Thoracic aorta (tissue), 2 donors: ENCODE measurements at regions not wholly inside any gene's neighbourhood (a gene's known extent, or its start where the extent isn't known, plus 50 kb on each side); places are given as distances from the start of the nearest gene placed in this dataset.

Experiments used
- ATAC-seq: fragments of 150-250 bp; one replicate; pipeline ENCODE4 v1.8.0; 2017; ENCODE audit warnings: low read depth; ENCODE audit not compliant: insufficient number of reproducible peaks, low FRiP score
- DNase-seq: peaks from one replicate; pipeline ENCODE4 v3.0.0-alpha.2; 2020; ENCODE audit warnings: low spot score
- H3K27ac ChIP-seq, 2 donors: fragments of 200-600 bp; sonication (generic); 1 replicate in 1 of 2; 2 replicates in 1 of 2; pipeline ENCODE4 v1.5.1; 2016; ENCODE audit warnings: mild to moderate bottlenecking in 2 of 2, moderate library complexity in 2 of 2
- H3K27me3 ChIP-seq: fragments of 200-600 bp; sonication (generic); replicated peaks from 2 replicates; pipeline ENCODE4 v1.6.0; 2016; ENCODE audit warnings: mild to moderate bottlenecking; ENCODE audit not compliant: insufficient read depth
- H3K36me3 ChIP-seq: fragments of 200-600 bp; sonication (generic); one replicate; pipeline ENCODE4 v1.5.1; 2016
- H3K4me1 ChIP-seq, 2 donors: fragments of 200-600 bp; sonication (generic); 1 replicate in 1 of 2; 2 replicates in 1 of 2; pipeline versions ENCODE4 v1.5.1 to v1.6.0; 2016; ENCODE audit warnings: low read depth in 2 of 2, mild to moderate bottlenecking in 1 of 2; ENCODE audit not compliant: control insufficient read depth in 1 of 2
- H3K4me3 ChIP-seq: fragments of 200-600 bp; sonication (generic); 2 replicates; pipeline ENCODE4 v1.5.1; 2016; ENCODE audit warnings: mild to moderate bottlenecking
- H3K9me3 ChIP-seq: fragments of 200-600 bp; sonication (generic); 2 replicates; pipeline ENCODE4 v1.5.1; 2016
- CTCF ChIP-seq: fragments of 200-600 bp; sonication (generic); IDR thresholded peaks from one replicate; pipeline ENCODE4 v1.5.1; 2019; ENCODE audit warnings: antibody characterized with exemption

- ATAC-seq (no peak), DNase-seq (no peak)
- H3K4me1 ChIP-seq = no peaks in the 10 kb centered on the region
- H3K4me3 ChIP-seq = no peak overlapping the region
- peaks cover under 1% of the 10 kb centered on the region for H3K9me3 ChIP-seq
- no peak for TF ChIP-seq CTCF
- H3K27me3 ChIP-seq = no peaks in the 10 kb centered on the region
- no peaks in the 10 kb centered on the region for H3K36me3 ChIP-seq
- H3K27ac ChIP-seq = no peak overlapping the region
Measured at GRCh38 chr13:97069050-97069815, 75.0 kb upstream of the OXGR1 start.

- no peak for TF ChIP-seq CTCF
- peaks cover 10% of the 10 kb centered on the region for H3K9me3 ChIP-seq
- no peak for DNase-seq
Measured at GRCh38 chr13:97072297-97072696, 78.0 kb upstream of the OXGR1 start.

GRCh38 chr13:97074618-97075017 is 80.3 kb upstream of the OXGR1 start:
- Histone ChIP-seq H3K27me3 (no peaks in the 10 kb centered on the region), H3K27ac (no peak overlapping the region), H3K36me3 (no peaks in the 10 kb centered on the region), H3K4me3 (no peak overlapping the region), H3K9me3 (peaks cover 10% of the 10 kb centered on the region), H3K4me1 (no peaks in the 10 kb centered on the region)
- ATAC-seq = no peak
- no peak for TF ChIP-seq CTCF
- no peak for DNase-seq

More at GRCh38 chr13:97072297-97072696, 78.0 kb upstream of the OXGR1 start:
- no peaks in the 10 kb centered on the region for H3K27me3 ChIP-seq
- H3K4me3 ChIP-seq = no peak overlapping the region
- no peak overlapping the region for H3K27ac ChIP-seq
- no peaks in the 10 kb centered on the region for H3K36me3 ChIP-seq
- H3K4me1 ChIP-seq = no peaks in the 10 kb centered on the region
- no peak for ATAC-seq

GRCh38 chr13:97076898-97077297 is 82.6 kb upstream of the OXGR1 start:
- no peak for TF ChIP-seq CTCF
- DNase-seq (no peak), ATAC-seq (no peak)
- H3K27ac ChIP-seq = peak overlapping the region in 1 of 2 donors; percentile 10
- peaks cover 10% of the 10 kb centered on the region for H3K9me3 ChIP-seq
- H3K27me3 ChIP-seq = no peaks in the 10 kb centered on the region
- no peaks in the 10 kb centered on the region for H3K4me1 ChIP-seq
- peak overlapping the region; percentile 41 for H3K4me3 ChIP-seq
- H3K36me3 ChIP-seq = no peaks in the 10 kb centered on the region

- Histone ChIP-seq H3K27me3 (no peaks in the 10 kb centered on the region), H3K9me3 (peaks cover 10% of the 10 kb centered on the region), H3K27ac (no peak overlapping the region), H3K36me3 (no peaks in the 10 kb centered on the region), H3K4me1 (no peaks in the 10 kb centered on the region), H3K4me3 (peak overlapping the region; percentile 41)
- DNase-seq (no peak), ATAC-seq (no peak)
- TF ChIP-seq CTCF = no peak
Measured at GRCh38 chr13:97077341-97077740, 83.1 kb upstream of the OXGR1 start.
